Osteoblast (primary cell): ENCODE measurements at regions not wholly inside any gene's neighbourhood (a gene's known extent, or its start where the extent isn't known, plus 50 kb on each side); places are given as distances from the start of the nearest gene placed in this dataset.

ENCODE experiments used
- DNase-seq: peaks from one replicate; pipeline ENCODE4 v3.0.0; 2011; ENCODE audit warnings: low spot score, mixed read lengths; ENCODE audit not compliant: insufficient read length; ENCODE audit errors: missing footprints
- H2AFZ ChIP-seq: 2 replicates; pipeline ENCODE4 v1.6.0; 2011; ENCODE audit warnings: mild to moderate bottlenecking, low read length
- H3K27ac ChIP-seq: 2 replicates; pipeline ENCODE4 v1.5.1; 2011; ENCODE audit warnings: mild to moderate bottlenecking, low read depth, low read length, moderate library complexity
- H3K27me3 ChIP-seq: 2 replicates; pipeline ENCODE4 v1.6.0; 2012; ENCODE audit warnings: mild to moderate bottlenecking, control low read depth, inconsistent platforms, low read length, moderate library complexity; ENCODE audit not compliant: insufficient read depth
- H3K36me3 ChIP-seq: 2 replicates; pipeline ENCODE4 v1.5.1; 2011; ENCODE audit warnings: mild to moderate bottlenecking, low read length, control low read depth, moderate library complexity; ENCODE audit not compliant: insufficient read depth
- H3K4me1 ChIP-seq: 2 replicates; pipeline ENCODE4 v1.5.1; 2011; ENCODE audit warnings: mild to moderate bottlenecking, low read length, control low read depth, moderate library complexity; ENCODE audit not compliant: insufficient read depth
- H3K4me2 ChIP-seq: 2 replicates; pipeline ENCODE4 v1.6.0; 2011; ENCODE audit warnings: mild to moderate bottlenecking, low read length; ENCODE audit not compliant: insufficient read depth
- H3K4me3 ChIP-seq: fragments of 200-600 bp; sonication (generic); 3 replicates; pipeline ENCODE4 v1.5.1; 2012; ENCODE audit warnings: mild to moderate bottlenecking, low read length, inconsistent platforms; ENCODE audit not compliant: insufficient read depth
- H3K79me2 ChIP-seq: 2 replicates; pipeline ENCODE4 v1.6.0; 2012; ENCODE audit warnings: mild to moderate bottlenecking, low read length, control low read depth, inconsistent platforms; ENCODE audit not compliant: insufficient read depth
- H3K9me3 ChIP-seq: 2 replicates; pipeline ENCODE4 v1.5.1; 2011; ENCODE audit warnings: low read depth, low read length, control low read depth
- H4K20me1 ChIP-seq: 2 replicates; pipeline ENCODE4 v1.6.0; 2012; ENCODE audit warnings: mild to moderate bottlenecking, low read length, control low read depth; ENCODE audit not compliant: insufficient read depth
- CTCF ChIP-seq: IDR thresholded peaks from 2 replicates; pipeline ENCODE4 v1.5.1; 2011; ENCODE audit warnings: mild to moderate bottlenecking, low read depth, low read length, moderate library complexity; ENCODE audit errors: extremely low read depth

DNA sequence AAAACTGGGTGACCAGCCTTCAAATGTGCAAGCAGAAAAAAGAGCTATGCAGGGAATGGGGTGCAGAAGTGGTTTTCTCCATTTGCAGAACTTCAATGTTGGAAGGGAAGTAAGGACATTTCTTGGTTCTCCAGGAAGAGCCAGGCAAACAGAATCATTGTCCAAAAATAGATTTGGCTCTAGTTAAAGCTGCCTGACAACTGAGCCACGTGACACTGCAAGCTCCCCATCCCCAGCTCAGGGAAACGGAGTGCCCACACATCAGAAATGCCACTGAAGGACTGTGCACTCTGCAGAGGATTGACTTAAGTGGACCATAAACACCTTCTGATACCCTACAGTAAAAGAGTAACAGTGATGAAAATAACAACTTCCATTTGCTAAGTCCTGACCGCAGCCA, 195.6 kb upstream of the NSMCE3 start:
- H4K20me1 ChIP-seq, result no peaks in the 10 kb centered on the region
- H3K36me3 ChIP-seq, result no peaks in the 10 kb centered on the region
- H3K79me2 ChIP-seq, result no peaks in the 10 kb centered on the region
- H2AFZ ChIP-seq, result no peak overlapping the region
- no peak overlapping the region for H3K27ac ChIP-seq
- H3K9me3 ChIP-seq, result no peaks in the 10 kb centered on the region
- no peak overlapping the region for H3K4me2 ChIP-seq
- no peaks in the 10 kb centered on the region for H3K4me1 ChIP-seq
- no peak for DNase-seq
- no peaks in the 10 kb centered on the region for H3K27me3 ChIP-seq
- H3K4me3 ChIP-seq, result no peak overlapping the region
- TF ChIP-seq CTCF, result no peak

GRCh38 chr15:29461877-29462276, 192.3 kb upstream of the NSMCE3 start:
- H4K20me1 ChIP-seq, result no peaks in the 10 kb centered on the region
- no peaks in the 10 kb centered on the region for H3K27me3 ChIP-seq
- no peaks in the 10 kb centered on the region for H3K4me1 ChIP-seq
- no peak overlapping the region for H2AFZ ChIP-seq
- H3K4me3 ChIP-seq, result no peak overlapping the region
- no peak overlapping the region for H3K4me2 ChIP-seq
- no peaks in the 10 kb centered on the region for H3K9me3 ChIP-seq
- H3K27ac ChIP-seq, result no peak overlapping the region
- H3K79me2 ChIP-seq, result no peaks in the 10 kb centered on the region
- H3K36me3 ChIP-seq, result no peaks in the 10 kb centered on the region
- DNase-seq, result no peak
- no peak for TF ChIP-seq CTCF

DNA sequence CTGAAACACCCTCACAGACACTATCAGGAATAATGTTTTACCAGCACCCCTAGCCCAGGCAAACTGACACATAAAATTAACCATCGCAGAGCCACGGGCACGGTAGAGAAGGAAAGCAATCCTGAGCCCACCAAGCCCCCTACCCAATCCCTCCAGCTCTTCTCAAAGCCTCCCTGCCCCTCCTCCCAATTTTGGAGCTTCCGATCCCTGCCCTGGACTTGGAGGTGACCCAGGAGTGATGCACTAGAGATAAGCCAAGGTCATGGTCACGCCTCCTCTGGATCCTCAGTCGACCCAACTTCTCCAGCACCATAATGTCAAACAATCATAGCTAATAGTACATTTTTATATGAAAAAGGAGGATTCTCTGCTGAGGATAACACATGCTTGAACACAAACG, 188.7 kb upstream of the NSMCE3 start:
- no peak for DNase-seq
- no peaks in the 10 kb centered on the region for H3K79me2 ChIP-seq
- H2AFZ ChIP-seq, result no peak overlapping the region
- no peaks in the 10 kb centered on the region for H3K9me3 ChIP-seq
- no peak overlapping the region for H3K4me2 ChIP-seq
- H3K27me3 ChIP-seq, result no peaks in the 10 kb centered on the region
- H3K4me1 ChIP-seq, result no peaks in the 10 kb centered on the region
- no peaks in the 10 kb centered on the region for H4K20me1 ChIP-seq
- H3K36me3 ChIP-seq, result no peaks in the 10 kb centered on the region
- no peak overlapping the region for H3K4me3 ChIP-seq
- TF ChIP-seq CTCF, result no peak
- no peak overlapping the region for H3K27ac ChIP-seq

- no peak overlapping the region for H3K4me3 ChIP-seq
- no peaks in the 10 kb centered on the region for H3K27me3 ChIP-seq
- no peak for DNase-seq
- no peaks in the 10 kb centered on the region for H3K36me3 ChIP-seq
- no peaks in the 10 kb centered on the region for H3K4me1 ChIP-seq
- no peak overlapping the region for H3K4me2 ChIP-seq
- no peak for TF ChIP-seq CTCF
- no peaks in the 10 kb centered on the region for H4K20me1 ChIP-seq
- no peaks in the 10 kb centered on the region for H3K79me2 ChIP-seq
- H3K27ac ChIP-seq, result no peak overlapping the region
- no peaks in the 10 kb centered on the region for H3K9me3 ChIP-seq
- H2AFZ ChIP-seq, result no peak overlapping the region
Observed at GRCh38 chr15:29457729-29458128, 188.1 kb upstream of the NSMCE3 start.
